H9 (cell line): ENCODE measurements at regions not wholly inside any gene's neighbourhood (a gene's known extent, or its start where the extent isn't known, plus 50 kb on each side); places are given as distances from the start of the nearest gene placed in this dataset.

ENCODE experiments used
- DNase-seq: peaks from one replicate; pipeline ENCODE4 v3.0.0-alpha.2; 2017
- H2AFZ ChIP-seq: one replicate; pipeline ENCODE4 v1.6.1; 2013; ENCODE audit warnings: mild to moderate bottlenecking, low read length, control low read depth, moderate library complexity
- H2AK5ac ChIP-seq: 2 replicates; pipeline ENCODE4 v1.6.1; 2013; ENCODE audit warnings: low read length, control low read depth, mixed read lengths; ENCODE audit not compliant: insufficient read length
- H2BK120ac ChIP-seq: one replicate; pipeline ENCODE4 v1.6.1; 2013; ENCODE audit warnings: low read depth, mild to moderate bottlenecking, low read length, control low read depth, inconsistent platforms; ENCODE audit not compliant: poor library complexity, severe bottlenecking
- H2BK12ac ChIP-seq: 2 replicates; pipeline ENCODE4 v1.6.1; 2013; ENCODE audit warnings: low read length, control low read depth, mixed read lengths, low read depth; ENCODE audit not compliant: insufficient read length
- H2BK15ac ChIP-seq: 2 replicates; pipeline ENCODE4 v1.6.1; 2013; ENCODE audit warnings: low read depth, low read length, control low read depth
- H2BK20ac ChIP-seq: one replicate; pipeline ENCODE4 v1.6.1; 2013; ENCODE audit warnings: low read depth, mild to moderate bottlenecking, low read length, control low read depth, inconsistent platforms; ENCODE audit not compliant: poor library complexity, severe bottlenecking
- H2BK5ac ChIP-seq: 2 replicates; pipeline ENCODE4 v1.6.1; 2013; ENCODE audit warnings: low read length, control low read depth, mixed read lengths; ENCODE audit not compliant: insufficient read length
- H3K14ac ChIP-seq: 2 replicates; pipeline ENCODE4 v1.6.1; 2013; ENCODE audit warnings: low read length, control low read depth; ENCODE audit not compliant: insufficient read depth
- H3K18ac ChIP-seq: 2 replicates; pipeline ENCODE4 v1.6.1; 2013; ENCODE audit warnings: low read depth, mild to moderate bottlenecking, mixed read lengths, low read length, control low read depth; ENCODE audit not compliant: insufficient read length
- H3K23ac ChIP-seq: 2 replicates; pipeline ENCODE4 v1.6.1; 2013; ENCODE audit warnings: low read length, control low read depth, mixed read lengths, low read depth; ENCODE audit not compliant: insufficient read length
- H3K23me2 ChIP-seq: 2 replicates; pipeline ENCODE4 v1.6.1; 2013; ENCODE audit warnings: low read depth, mild to moderate bottlenecking, mixed read lengths, low read length, control low read depth; ENCODE audit not compliant: insufficient read length, poor library complexity, severe bottlenecking
- H3K27ac ChIP-seq: 2 replicates; pipeline ENCODE4 v1.5.1; 2013; ENCODE audit warnings: low read length, control low read depth, mixed read lengths, low read depth; ENCODE audit not compliant: insufficient read length
- H3K27me3 ChIP-seq: 2 replicates; pipeline ENCODE4 v1.6.1; 2013; ENCODE audit warnings: low read length, control low read depth, inconsistent platforms; ENCODE audit not compliant: insufficient read depth
- H3K4ac ChIP-seq: 2 replicates; pipeline ENCODE4 v1.6.1; 2013; ENCODE audit warnings: low read depth, mild to moderate bottlenecking, control low read depth, inconsistent platforms, low read length, moderate library complexity
- H3K4me1 ChIP-seq: 2 replicates; pipeline ENCODE4 v1.6.1; 2013; ENCODE audit warnings: low read length, control low read depth, inconsistent platforms; ENCODE audit not compliant: insufficient read depth
- H3K4me2 ChIP-seq: 2 replicates; pipeline ENCODE4 v1.6.1; 2013; ENCODE audit warnings: low read length, control low read depth, mixed read lengths; ENCODE audit not compliant: insufficient read length, insufficient read depth
- H3K56ac ChIP-seq: 2 replicates; pipeline ENCODE4 v1.6.1; 2013; ENCODE audit warnings: low read depth, mild to moderate bottlenecking, mixed read lengths, low read length, control low read depth; ENCODE audit not compliant: insufficient read length
- H3K79me1 ChIP-seq: 2 replicates; pipeline ENCODE4 v1.6.1; 2013; ENCODE audit warnings: low read depth, mild to moderate bottlenecking, moderate library complexity, low read length, control low read depth, inconsistent platforms; ENCODE audit not compliant: insufficient read depth, poor library complexity, severe bottlenecking
- H3K79me2 ChIP-seq: 2 replicates; pipeline ENCODE4 v1.6.1; 2013; ENCODE audit warnings: low read length, control low read depth, inconsistent platforms; ENCODE audit not compliant: insufficient read depth
- H3K9ac ChIP-seq: 2 replicates; pipeline ENCODE4 v1.6.1; 2013; ENCODE audit warnings: low read length, control low read depth, mixed read lengths; ENCODE audit not compliant: insufficient read length; ENCODE audit errors: extremely low read depth
- H3K9me3 ChIP-seq: one replicate; pipeline ENCODE4 v1.6.1; 2013; ENCODE audit warnings: low read depth, low read length, inconsistent platforms; ENCODE audit not compliant: control insufficient read depth
- H3T11ph ChIP-seq: one replicate; pipeline ENCODE4 v1.6.1; 2013; ENCODE audit warnings: mild to moderate bottlenecking, low read length, control low read depth, inconsistent platforms
- H4K20me1 ChIP-seq: one replicate; pipeline ENCODE4 v1.6.1; 2013; ENCODE audit not compliant: control insufficient read depth, insufficient read length, insufficient read depth
- H4K5ac ChIP-seq: 2 replicates; pipeline ENCODE4 v1.6.1; 2013; ENCODE audit warnings: low read depth, mild to moderate bottlenecking, mixed read lengths, low read length, control low read depth; ENCODE audit not compliant: insufficient read length
- H4K8ac ChIP-seq: replicated peaks from 2 replicates; pipeline ENCODE4 v1.6.1; 2013; ENCODE audit warnings: low read length, control low read depth, mixed read lengths, low read depth; ENCODE audit not compliant: insufficient read length
- H4K91ac ChIP-seq: 2 replicates; pipeline ENCODE4 v1.6.1; 2013; ENCODE audit warnings: low read depth, mild to moderate bottlenecking, moderate library complexity, mixed read lengths, low read length, control low read depth; ENCODE audit not compliant: insufficient read length
- H3K27ac Mint-ChIP-seq, 3 experiments: 2 replicates in 2 of 3; 3 replicates in 1 of 3; pipeline ENCODE4 v1.8.0; 2020 to 2021; ENCODE audit warnings: mixed read lengths in 3 of 3, mild to moderate bottlenecking in 1 of 3, moderate library complexity in 1 of 3
- H3K27me3 Mint-ChIP-seq: 2 replicates; pipeline ENCODE4 v1.8.0; 2021; ENCODE audit warnings: low read depth, mild to moderate bottlenecking, moderate library complexity, mixed read lengths
- H3K36me3 Mint-ChIP-seq, 3 experiments: 2 replicates in 2 of 3; 3 replicates in 1 of 3; pipeline ENCODE4 v1.8.0; 2020 to 2021; ENCODE audit warnings: low read depth in 3 of 3, mixed read lengths in 3 of 3; ENCODE audit not compliant: insufficient read depth in 1 of 3
- H3K4me1 Mint-ChIP-seq, 2 experiments: 2 replicates each; pipeline ENCODE4 v1.8.0; 2020; ENCODE audit warnings: mixed read lengths in 2 of 2
- H3K4me3 Mint-ChIP-seq, 2 experiments: 2 replicates in 1 of 2; 3 replicates in 1 of 2; pipeline ENCODE4 v1.8.0; 2020 to 2021; ENCODE audit warnings: mild to moderate bottlenecking in 2 of 2, mixed read lengths in 2 of 2, moderate library complexity in 1 of 2
- H3K9me3 Mint-ChIP-seq, 2 experiments: 2 replicates in 1 of 2; 3 replicates in 1 of 2; pipeline ENCODE4 v1.8.0; 2020; ENCODE audit warnings: mild to moderate bottlenecking in 2 of 2, mixed read lengths in 2 of 2, moderate library complexity in 1 of 2
- CTCF ChIP-seq: fragments of 200-600 bp; sonication (generic); conservative IDR thresholded peaks from 3 replicates; pipeline ENCODE4 v1.8.0; 2021; ENCODE audit warnings: antibody characterized with exemption, mild to moderate bottlenecking
- WGBS: extraction: QIAGEN DNeasy Blood & Tissue Kit; methylation state at CpG from one replicate; pipeline ENCODE4 v1.1.7; 2013; ENCODE audit warnings: missing lambda C conversion rate, low lambda C conversion rate, mixed read lengths; ENCODE audit not compliant: insufficient read length; ENCODE audit errors: extremely low coverage; 5-methylcytosine and 5-hydroxymethylcytosine counted together

- H3K23ac ChIP-seq: no peak overlapping the region
- no peak overlapping the region for H3K4me3 Mint-ChIP-seq
- H2BK15ac ChIP-seq: no peak overlapping the region
- H4K20me1 ChIP-seq: no peaks in the 10 kb centered on the region
- H3K9me3 ChIP-seq: no peaks in the 10 kb centered on the region
- no peaks in the 10 kb centered on the region for H3K27me3 ChIP-seq
- H4K5ac ChIP-seq: no peak overlapping the region
- TF ChIP-seq CTCF: no peak
- no peak overlapping the region for H2BK20ac ChIP-seq
- no peak overlapping the region for H3K27ac ChIP-seq
- H3K4me2 ChIP-seq: no peak overlapping the region
- no peak overlapping the region for H2AK5ac ChIP-seq
- H3T11ph ChIP-seq: no peak overlapping the region
- no peak overlapping the region for H3K4ac ChIP-seq
- H4K8ac ChIP-seq: no peak overlapping the region
- no peaks in the 10 kb centered on the region for H3K23me2 ChIP-seq
- H3K79me1 ChIP-seq: no peaks in the 10 kb centered on the region
- H2BK5ac ChIP-seq: no peak overlapping the region
- H3K27ac Mint-ChIP-seq: no peak overlapping the region
- no peak overlapping the region for H3K14ac ChIP-seq
- H3K79me2 ChIP-seq: no peaks in the 10 kb centered on the region
- H2BK12ac ChIP-seq: no peak overlapping the region
- no peak overlapping the region for H2AFZ ChIP-seq
- peaks cover 0 to 2% of the 10 kb centered on the region in 2 experiments; a peak in 3 of 5 replicates for H3K9me3 Mint-ChIP-seq
- no peaks in the 10 kb centered on the region for H3K4me1 ChIP-seq
- no peak overlapping the region for H3K56ac ChIP-seq
- no peaks in the 10 kb centered on the region; a peak in 1 of 7 replicates for H3K36me3 Mint-ChIP-seq
- H4K91ac ChIP-seq: no peak overlapping the region
- no peaks in the 10 kb centered on the region for H3K4me1 Mint-ChIP-seq
- no CpG with 5 or more reads among the region's 3 CpGs for WGBS
- H3K9ac ChIP-seq: no peak overlapping the region
- H3K27me3 Mint-ChIP-seq: no peaks in the 10 kb centered on the region
- no peak overlapping the region for H3K18ac ChIP-seq
- no peak for DNase-seq
- H2BK120ac ChIP-seq: no peak overlapping the region
These were observed 1397.2 kb upstream of the PCDH9 start for GRCh38 chr13:68627379-68627778.
